ENCODE measurements at regions not wholly inside any gene's neighbourhood (a gene's known extent, or its start where the extent isn't known, plus 50 kb on each side); places are given as distances from the start of the nearest gene placed in this dataset.
"Not testable (repeated sequence)": the region's sequence is repeated elsewhere in the genome, so short reads cannot be mapped to it uniquely, and the experiment has no call there.

- WGBS, result 84% methylated on average over 4 of the region's 4 CpGs
- no peak overlapping the region for H3K27ac ChIP-seq
- peak; percentile 34 to 58 for DNase-seq (ENCODE audit: low spot score in 2 of 2)
- H3K9me3 ChIP-seq, result no peaks in the 10 kb centered on the region
- H3K36me3 ChIP-seq, result no peaks in the 10 kb centered on the region
- H3K4me3 ChIP-seq, result no peak overlapping the region
- H3K4me1 ChIP-seq, result no peaks in the 10 kb centered on the region
- TF ChIP-seq EP300 (IDR thresholded peaks at IDR 0.05) (no peak), POLR2A (IDR thresholded peaks at IDR 0.05) (no peak), CTCF (IDR thresholded peaks at IDR 0.05) (no peak), POLR2AphosphoS5 (IDR thresholded peaks at IDR 0.05) (no peak)
- peaks cover 5% of the 10 kb centered on the region for H3K27me3 ChIP-seq
These were observed 226.5 kb downstream of the FOXD2 start for GRCh38 chr1:47664356-47664755.

- H3K36me3 ChIP-seq, H3K27ac ChIP-seq, H3K4me3 ChIP-seq, H3K4me1 ChIP-seq, H3K9me3 ChIP-seq, H3K27me3 ChIP-seq: not testable (repeated sequence)
- WGBS, result 92% methylated on average over 8 of the region's 8 CpGs
- peak; percentile 13 to 59 for DNase-seq (ENCODE audit: low spot score in 2 of 2)
These were observed 227.1 kb downstream of the FOXD2 start for GRCh38 chr1:47664896-47665295.

- no peak overlapping the region for H3K4me3 ChIP-seq
- H3K27ac ChIP-seq, result no peak overlapping the region
- no peaks in the 10 kb centered on the region for H3K27me3 ChIP-seq
- H3K4me1 ChIP-seq, result no peaks in the 10 kb centered on the region
- no peak for TF ChIP-seq CTCF (IDR thresholded peaks at IDR 0.05)
- no peak for TF ChIP-seq EP300 (IDR thresholded peaks at IDR 0.05)
- no peak for TF ChIP-seq POLR2A (IDR thresholded peaks at IDR 0.05)
- TF ChIP-seq POLR2AphosphoS5 (IDR thresholded peaks at IDR 0.05), result no peak
- peak; percentile 5 to 47 for DNase-seq (ENCODE audit: low spot score in 2 of 2)
- no peaks in the 10 kb centered on the region for H3K9me3 ChIP-seq
- 93% methylated on average over 10 of the region's 10 CpGs for WGBS
- no peaks in the 10 kb centered on the region for H3K36me3 ChIP-seq
These were observed 231.3 kb downstream of the FOXD2 start for GRCh38 chr1:47669081-47669585.

DNA sequence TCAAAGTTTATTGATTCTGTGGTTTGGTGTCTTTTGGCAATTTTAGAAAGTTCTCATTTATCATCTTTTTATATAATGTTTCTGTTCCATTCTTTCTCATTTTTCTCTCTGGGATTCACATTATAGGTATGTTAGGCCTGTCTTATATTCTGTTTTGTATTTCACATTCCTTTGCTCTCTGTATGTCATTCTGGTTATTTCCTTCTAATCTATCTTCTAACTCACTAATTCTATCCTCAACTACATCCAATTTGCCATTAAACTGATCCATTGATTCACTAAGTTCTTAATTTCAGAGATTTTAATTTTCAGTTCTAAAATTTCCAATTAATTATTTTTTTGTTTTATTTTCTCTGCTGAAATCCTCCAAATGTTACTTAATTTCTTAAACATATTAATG, 234.8 kb downstream of the FOXD2 start:
- no peak overlapping the region for H3K27ac ChIP-seq
- TF ChIP-seq CTCF (IDR thresholded peaks at IDR 0.05), result no peak
- TF ChIP-seq POLR2A (IDR thresholded peaks at IDR 0.05), result no peak
- TF ChIP-seq POLR2AphosphoS5 (IDR thresholded peaks at IDR 0.05), result no peak
- no peak for TF ChIP-seq EP300 (IDR thresholded peaks at IDR 0.05)
- no peaks in the 10 kb centered on the region for H3K36me3 ChIP-seq
- no peaks in the 10 kb centered on the region for H3K4me1 ChIP-seq
- H3K4me3 ChIP-seq, result no peak overlapping the region
- DNase-seq (ENCODE audit: low spot score in 2 of 2), result no peak
- H3K9me3 ChIP-seq, result no peaks in the 10 kb centered on the region
- H3K27me3 ChIP-seq, result peaks cover 3% of the 10 kb centered on the region

- Histone ChIP-seq H3K27ac (no peak overlapping the region), H3K9me3 (no peaks in the 10 kb centered on the region), H3K36me3 (no peaks in the 10 kb centered on the region), H3K27me3 (peaks cover 3% of the 10 kb centered on the region), H3K4me1 (no peaks in the 10 kb centered on the region), H3K4me3 (no peak overlapping the region)
- DNase-seq (ENCODE audit: low spot score in 2 of 2), result no peak
- TF ChIP-seq POLR2AphosphoS5 (IDR thresholded peaks at IDR 0.05) (no peak), CTCF (IDR thresholded peaks at IDR 0.05) (no peak), POLR2A (IDR thresholded peaks at IDR 0.05) (no peak), EP300 (IDR thresholded peaks at IDR 0.05) (no peak)
These were observed 236.3 kb downstream of the FOXD2 start for GRCh38 chr1:47674189-47674588.

DNA sequence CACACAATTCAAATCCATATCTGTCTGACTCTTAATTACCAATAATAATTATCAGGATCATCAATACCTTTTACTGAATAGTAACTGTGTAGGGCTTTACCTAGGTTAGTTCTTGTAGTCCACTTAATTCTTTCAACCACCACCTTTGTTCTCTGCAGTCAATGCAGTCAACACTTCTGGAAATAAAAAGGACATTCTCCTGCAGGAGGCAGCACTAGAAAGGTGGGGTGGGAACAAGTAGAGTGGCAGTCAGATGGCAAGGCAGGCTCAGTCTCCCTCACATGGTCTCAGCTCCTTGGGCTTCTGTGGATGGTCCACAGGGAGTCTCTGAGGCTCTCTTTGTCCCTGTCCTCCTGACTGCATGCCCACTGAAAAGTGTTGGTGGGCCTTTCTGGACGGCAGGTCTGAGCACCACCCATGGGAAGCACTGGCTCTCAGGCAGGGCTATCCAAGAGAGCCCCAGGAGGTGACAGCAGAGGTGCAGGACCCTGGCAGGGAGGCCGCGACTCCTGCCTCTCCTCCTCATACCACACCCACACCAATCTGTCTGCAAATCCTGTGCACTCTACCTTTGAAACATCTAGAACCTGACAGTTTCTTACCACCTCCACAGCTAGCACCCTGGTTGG, 237.3 kb downstream of the FOXD2 start:
- Histone ChIP-seq H3K27ac (no peak overlapping the region), H3K4me1 (no peaks in the 10 kb centered on the region), H3K27me3 (peaks cover 3% of the 10 kb centered on the region), H3K9me3 (no peaks in the 10 kb centered on the region), H3K36me3 (no peaks in the 10 kb centered on the region), H3K4me3 (no peak overlapping the region)
- TF ChIP-seq POLR2AphosphoS5 (IDR thresholded peaks at IDR 0.05), result no peak
- no peak for TF ChIP-seq POLR2A (IDR thresholded peaks at IDR 0.05)
- no peak for TF ChIP-seq CTCF (IDR thresholded peaks at IDR 0.05)
- no peak for TF ChIP-seq EP300 (IDR thresholded peaks at IDR 0.05)
- peak; percentile 38 to 44 for DNase-seq (ENCODE audit: low spot score in 2 of 2)
- WGBS, result 93% methylated on average over 3 of the region's 3 CpGs

All from suprapubic skin (tissue), 4 donors.